ENCODE measurements at regions not wholly inside any gene's neighbourhood (a gene's known extent, or its start where the extent isn't known, plus 50 kb on each side); places are given as distances from the start of the nearest gene placed in this dataset.

DNA sequence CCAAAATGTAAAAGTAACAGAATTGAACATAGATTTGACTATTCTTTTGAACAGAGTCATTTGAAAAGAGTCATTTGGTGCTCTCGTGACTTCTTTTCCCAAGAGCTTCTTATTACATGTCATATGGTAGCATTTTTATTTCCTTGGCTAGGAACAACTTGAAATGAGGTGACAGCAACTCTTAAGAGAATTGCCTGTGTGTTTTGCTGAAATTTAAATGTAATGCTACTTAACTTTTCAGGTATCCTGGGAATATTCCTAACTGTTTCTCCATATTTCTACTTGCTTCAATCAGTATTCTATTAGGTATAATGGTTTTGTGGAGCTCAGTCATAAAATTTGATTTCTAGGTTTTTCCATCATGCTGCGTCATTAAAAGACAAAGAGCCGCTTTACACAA is 700.7 kb downstream of the LUZP2 start:
- TF ChIP-seq, protein P1, sequence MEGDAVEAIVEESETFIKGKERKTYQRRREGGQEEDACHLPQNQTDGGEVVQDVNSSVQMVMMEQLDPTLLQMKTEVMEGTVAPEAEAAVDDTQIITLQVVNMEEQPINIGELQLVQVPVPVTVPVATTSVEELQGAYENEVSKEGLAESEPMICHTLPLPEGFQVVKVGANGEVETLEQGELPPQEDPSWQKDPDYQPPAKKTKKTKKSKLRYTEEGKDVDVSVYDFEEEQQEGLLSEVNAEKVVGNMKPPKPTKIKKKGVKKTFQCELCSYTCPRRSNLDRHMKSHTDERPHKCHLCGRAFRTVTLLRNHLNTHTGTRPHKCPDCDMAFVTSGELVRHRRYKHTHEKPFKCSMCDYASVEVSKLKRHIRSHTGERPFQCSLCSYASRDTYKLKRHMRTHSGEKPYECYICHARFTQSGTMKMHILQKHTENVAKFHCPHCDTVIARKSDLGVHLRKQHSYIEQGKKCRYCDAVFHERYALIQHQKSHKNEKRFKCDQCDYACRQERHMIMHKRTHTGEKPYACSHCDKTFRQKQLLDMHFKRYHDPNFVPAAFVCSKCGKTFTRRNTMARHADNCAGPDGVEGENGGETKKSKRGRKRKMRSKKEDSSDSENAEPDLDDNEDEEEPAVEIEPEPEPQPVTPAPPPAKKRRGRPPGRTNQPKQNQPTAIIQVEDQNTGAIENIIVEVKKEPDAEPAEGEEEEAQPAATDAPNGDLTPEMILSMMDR (IDR thresholded peaks at IDR 0.05; ENCODE audit: low read length) = no peak
- no peak for TF ChIP-seq EZH2 (IDR thresholded peaks at IDR 0.05; ENCODE audit: borderline replicate concordance, low read length)
